PC-9 (cell line): ENCODE measurements at regions not wholly inside any gene's neighbourhood (a gene's known extent, or its start where the extent isn't known, plus 50 kb on each side); places are given as distances from the start of the nearest gene placed in this dataset.

Source experiments
- EZH2 ChIP-seq: fragments of 200-600 bp; sonication (generic); IDR thresholded peaks from 2 replicates; pipeline ENCODE4 v1.8.0; 2017; ENCODE audit warnings: antibody characterized with exemption, low read depth
- TF ChIP-seq, protein P1 (sequence below): fragments of 200-600 bp; sonication (generic); conservative IDR thresholded peaks from 2 replicates; pipeline ENCODE4 v1.6.1; 2017; ENCODE audit warnings: mixed run types, antibody characterized with exemption, mild to moderate bottlenecking, moderate library complexity

DNA sequence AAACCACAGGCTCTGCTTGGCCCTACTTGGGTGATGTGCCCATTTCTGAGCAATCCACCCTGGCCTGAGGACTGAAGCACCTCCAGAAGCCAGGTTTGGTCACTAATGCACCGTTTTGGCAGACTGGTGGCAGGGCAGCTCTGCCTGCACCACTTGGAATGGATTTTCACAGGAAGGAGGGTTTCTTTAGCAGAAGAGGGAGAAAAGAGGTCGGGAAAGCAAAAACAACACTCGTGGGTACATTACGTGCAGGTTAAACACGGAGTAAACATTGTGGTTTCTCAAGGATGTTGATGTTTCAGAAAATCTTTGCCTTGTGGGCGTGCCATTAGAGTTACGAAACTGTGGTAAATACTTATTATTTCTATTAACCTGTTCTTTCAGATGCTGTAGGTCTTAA is 70.8 kb downstream of the KCNA5 start:
- TF ChIP-seq, protein P1, sequence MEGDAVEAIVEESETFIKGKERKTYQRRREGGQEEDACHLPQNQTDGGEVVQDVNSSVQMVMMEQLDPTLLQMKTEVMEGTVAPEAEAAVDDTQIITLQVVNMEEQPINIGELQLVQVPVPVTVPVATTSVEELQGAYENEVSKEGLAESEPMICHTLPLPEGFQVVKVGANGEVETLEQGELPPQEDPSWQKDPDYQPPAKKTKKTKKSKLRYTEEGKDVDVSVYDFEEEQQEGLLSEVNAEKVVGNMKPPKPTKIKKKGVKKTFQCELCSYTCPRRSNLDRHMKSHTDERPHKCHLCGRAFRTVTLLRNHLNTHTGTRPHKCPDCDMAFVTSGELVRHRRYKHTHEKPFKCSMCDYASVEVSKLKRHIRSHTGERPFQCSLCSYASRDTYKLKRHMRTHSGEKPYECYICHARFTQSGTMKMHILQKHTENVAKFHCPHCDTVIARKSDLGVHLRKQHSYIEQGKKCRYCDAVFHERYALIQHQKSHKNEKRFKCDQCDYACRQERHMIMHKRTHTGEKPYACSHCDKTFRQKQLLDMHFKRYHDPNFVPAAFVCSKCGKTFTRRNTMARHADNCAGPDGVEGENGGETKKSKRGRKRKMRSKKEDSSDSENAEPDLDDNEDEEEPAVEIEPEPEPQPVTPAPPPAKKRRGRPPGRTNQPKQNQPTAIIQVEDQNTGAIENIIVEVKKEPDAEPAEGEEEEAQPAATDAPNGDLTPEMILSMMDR, result no peak
- no peak for TF ChIP-seq EZH2
